MG63 (cell line): ENCODE measurements at regions not wholly inside any gene's neighbourhood (a gene's known extent, or its start where the extent isn't known, plus 50 kb on each side); places are given as distances from the start of the nearest gene placed in this dataset.
"Not testable (repeated sequence)": the region's sequence is repeated elsewhere in the genome, so short reads cannot be mapped to it uniquely, and the experiment has no call there.

Source experiments
- DNase-seq: peaks from one replicate; pipeline ENCODE4 v3.0.0-alpha.2; 2020
- H3K27me3 ChIP-seq: fragments of 250-450 bp; sonication (Bioruptor Pico); 2 replicates; pipeline ENCODE4 v1.5.1; 2020; ENCODE audit warnings: mild to moderate bottlenecking, moderate library complexity
- H3K36me3 ChIP-seq: fragments of 250-450 bp; sonication (Bioruptor Pico); 2 replicates; pipeline ENCODE4 v1.5.1; 2020; ENCODE audit warnings: mild to moderate bottlenecking, moderate library complexity
- H3K4me3 ChIP-seq: fragments of 250-450 bp; sonication (Bioruptor Pico); 2 replicates; pipeline ENCODE4 v1.5.1; 2020; ENCODE audit warnings: mild to moderate bottlenecking, moderate library complexity
- H3K9me3 ChIP-seq: fragments of 250-450 bp; sonication (Bioruptor Pico); 2 replicates; pipeline ENCODE4 v1.5.1; 2020; ENCODE audit warnings: mild to moderate bottlenecking, moderate library complexity

GRCh38 chr13:62502588-62502987 is 1086.9 kb upstream of the PCDH20 start:
- no peaks in the 10 kb centered on the region for H3K9me3 ChIP-seq
- H3K36me3 ChIP-seq, result no peaks in the 10 kb centered on the region
- no peaks in the 10 kb centered on the region for H3K27me3 ChIP-seq
- no peak for DNase-seq
- H3K4me3 ChIP-seq, result no peak overlapping the region

DNA sequence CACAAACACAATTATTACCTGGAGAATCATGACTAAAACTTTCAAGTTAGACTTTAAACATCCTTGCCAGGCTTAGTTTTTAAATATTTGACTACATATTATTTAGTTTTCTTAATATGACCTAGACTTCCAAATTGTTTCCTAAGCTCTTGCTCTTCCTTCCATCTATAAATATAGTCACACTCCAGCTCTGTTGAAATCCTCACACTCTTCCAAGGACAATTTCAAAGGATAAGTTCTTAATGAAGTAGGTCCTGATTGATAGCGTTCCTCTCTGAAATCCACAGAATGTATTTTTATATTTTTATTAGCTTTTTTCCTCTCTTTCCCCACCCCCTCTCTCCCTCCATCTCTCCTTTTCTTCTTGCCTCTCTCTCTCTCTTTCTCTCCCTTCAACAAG is 1074.1 kb upstream of the PCDH20 start:
- Histone ChIP-seq H3K9me3 (no peaks in the 10 kb centered on the region), H3K4me3 (no peak overlapping the region), H3K27me3 (no peaks in the 10 kb centered on the region), H3K36me3 (no peaks in the 10 kb centered on the region)
- DNase-seq, result no peak

DNA sequence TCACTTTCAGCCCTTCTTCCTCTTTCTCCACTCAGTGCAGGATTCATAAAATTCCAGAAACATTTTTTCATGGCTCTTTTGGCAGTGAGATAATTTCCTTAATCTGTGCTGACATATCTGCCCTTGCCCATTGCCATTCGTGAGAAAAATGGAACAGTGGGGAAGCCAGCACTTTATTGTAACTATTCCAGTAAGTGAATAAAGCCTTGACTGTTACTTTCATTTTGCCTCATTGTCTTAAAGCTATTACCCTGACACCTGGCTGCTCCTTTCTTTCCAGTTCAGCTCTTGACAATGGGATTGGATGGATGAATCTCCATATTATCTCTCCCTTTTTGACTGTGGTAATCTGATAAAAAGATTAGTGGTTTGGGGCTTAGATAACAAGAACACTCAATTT is 1068.1 kb upstream of the PCDH20 start:
- DNase-seq, result peak; percentile 1
- H3K9me3 ChIP-seq, result no peaks in the 10 kb centered on the region
- H3K4me3 ChIP-seq, result no peak overlapping the region
- no peaks in the 10 kb centered on the region for H3K36me3 ChIP-seq
- no peaks in the 10 kb centered on the region for H3K27me3 ChIP-seq

DNA sequence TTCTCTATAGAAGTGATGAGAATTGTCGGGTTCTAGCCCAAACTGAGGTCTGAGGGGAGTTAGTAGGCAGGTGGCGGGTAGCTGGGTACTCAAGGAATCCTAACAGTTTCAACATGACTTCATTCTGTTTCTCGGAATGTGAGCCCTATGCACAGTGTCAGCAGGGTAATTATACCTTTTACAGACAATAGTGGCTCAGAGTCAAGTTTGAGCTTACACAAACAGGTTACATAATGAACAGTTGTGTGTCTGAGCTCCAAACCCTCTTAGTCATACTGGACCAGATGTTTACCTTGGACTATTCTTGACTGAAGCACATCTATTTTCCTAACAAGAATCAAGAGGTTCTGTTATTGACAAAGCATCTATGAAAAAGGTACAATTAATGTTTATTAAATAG is 1066.7 kb upstream of the PCDH20 start:
- Histone ChIP-seq H3K4me3 (no peak overlapping the region), H3K27me3 (no peaks in the 10 kb centered on the region), H3K9me3 (no peaks in the 10 kb centered on the region), H3K36me3 (no peaks in the 10 kb centered on the region)
- no peak for DNase-seq

DNA sequence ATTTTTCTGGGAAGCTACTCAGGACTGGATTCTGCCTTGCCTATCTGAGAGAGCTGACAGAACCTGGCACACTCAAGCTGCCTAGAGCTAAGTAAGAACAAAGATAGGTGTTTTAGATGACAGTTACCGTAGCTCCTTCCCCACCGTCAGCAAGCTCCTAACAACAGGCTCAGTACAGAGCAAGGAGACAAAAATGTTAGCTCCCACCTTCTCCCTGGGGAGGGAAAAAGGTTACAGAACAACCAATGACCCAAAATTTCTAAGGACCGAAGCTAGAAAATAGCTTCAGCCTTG is 1058.2 kb upstream of the PCDH20 start:
- no peak for DNase-seq
- H3K27me3 ChIP-seq, result no peaks in the 10 kb centered on the region
- H3K4me3 ChIP-seq, result no peak overlapping the region
- no peaks in the 10 kb centered on the region for H3K36me3 ChIP-seq
- no peaks in the 10 kb centered on the region for H3K9me3 ChIP-seq

DNA sequence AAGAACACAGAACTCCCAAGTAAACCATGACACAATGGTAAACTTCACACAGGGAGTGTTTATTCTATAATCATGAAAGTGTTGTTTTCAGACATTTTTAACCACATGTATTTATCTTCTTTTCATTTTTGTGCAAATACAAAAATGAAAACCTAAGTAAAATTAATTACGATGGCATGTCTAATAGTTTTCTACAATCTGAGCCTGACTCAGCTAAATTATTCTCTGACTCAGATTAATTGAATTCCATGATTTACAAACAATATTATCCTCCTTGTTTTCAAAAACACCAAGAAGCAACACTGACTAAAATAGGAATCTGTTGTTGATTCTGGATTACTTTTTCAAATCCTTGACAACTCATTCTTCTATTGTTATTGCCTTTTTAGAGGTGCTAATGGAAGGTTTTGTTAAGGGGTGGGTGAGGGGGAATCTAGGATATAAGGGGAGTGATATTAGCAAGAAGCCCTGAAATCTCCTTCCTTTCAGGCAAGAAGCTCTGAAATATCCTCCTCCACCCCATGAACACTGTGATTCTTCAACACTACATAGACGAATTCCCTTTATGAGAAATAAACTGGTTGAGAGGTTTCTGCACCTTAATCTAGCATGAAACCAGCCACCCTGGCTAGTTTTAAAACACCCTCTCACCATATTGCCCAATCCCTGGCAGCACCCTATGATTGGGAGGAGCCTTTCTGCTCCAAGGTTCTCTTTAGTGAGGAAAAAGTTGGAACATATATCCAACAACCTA is 1057.7 kb upstream of the PCDH20 start:
- H3K4me3 ChIP-seq, result no peak overlapping the region

DNA sequence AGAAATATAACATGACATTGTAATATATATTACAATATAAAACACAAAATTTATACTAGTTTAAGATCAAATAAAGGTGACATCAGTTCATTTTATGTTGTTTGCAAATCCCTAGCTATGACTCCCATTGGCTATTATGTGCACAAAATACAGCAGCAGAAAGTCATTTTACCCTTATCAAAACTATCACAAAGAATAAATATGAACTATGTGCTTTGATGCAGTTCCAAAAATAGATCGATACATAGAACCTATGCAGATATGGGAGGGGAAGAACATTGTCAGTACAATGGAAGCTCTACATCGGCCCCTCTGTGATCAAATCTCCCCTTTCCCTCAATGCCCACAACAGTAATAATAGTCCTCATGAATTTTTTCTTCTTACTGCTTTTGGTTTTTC is 1038.1 kb upstream of the PCDH20 start:
- no peak for DNase-seq

More for the DNA sequence above, 1057.7 kb upstream of the PCDH20 start:
- DNase-seq, result no peak
- no peaks in the 10 kb centered on the region for H3K9me3 ChIP-seq
- H3K36me3 ChIP-seq, result no peaks in the 10 kb centered on the region
- no peaks in the 10 kb centered on the region for H3K27me3 ChIP-seq

DNA sequence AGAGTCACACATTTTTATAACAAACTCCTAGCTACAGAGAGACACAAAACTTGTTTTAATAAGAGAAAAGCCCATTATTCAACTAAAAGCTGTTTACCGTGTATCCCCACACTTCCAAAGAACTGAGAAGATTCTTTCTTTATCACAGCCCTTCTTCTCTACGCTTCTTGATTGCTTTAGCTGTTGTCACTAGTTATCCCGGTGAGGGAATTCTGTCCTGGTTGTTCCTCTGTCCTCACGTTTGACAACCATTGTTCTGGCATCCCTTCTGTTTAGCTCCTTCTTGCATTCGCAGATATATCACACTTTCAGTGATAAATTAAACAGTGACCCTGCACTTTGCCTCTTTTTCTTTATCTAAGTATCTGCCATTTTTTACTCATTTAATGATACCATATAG is 1035.1 kb upstream of the PCDH20 start:
- H3K27me3 ChIP-seq, result no peaks in the 10 kb centered on the region
- H3K9me3 ChIP-seq, result no peaks in the 10 kb centered on the region; the same call in 1 of the 2 replicates
- H3K4me3 ChIP-seq, result no peak overlapping the region

More for the DNA sequence above, 1038.1 kb upstream of the PCDH20 start:
- no peak overlapping the region for H3K4me3 ChIP-seq
- H3K36me3 ChIP-seq, result no peaks in the 10 kb centered on the region
- H3K9me3 ChIP-seq, result no peaks in the 10 kb centered on the region; the same call in 1 of the 2 replicates
- H3K27me3 ChIP-seq, result no peaks in the 10 kb centered on the region

GRCh38 chr13:62447771-62448382 is 1032.2 kb upstream of the PCDH20 start:
- H3K36me3 ChIP-seq, DNase-seq, H3K4me3 ChIP-seq, H3K9me3 ChIP-seq, H3K27me3 ChIP-seq: not testable (repeated sequence)

More for the DNA sequence above, 1035.1 kb upstream of the PCDH20 start:
- DNase-seq, result no peak
- H3K36me3 ChIP-seq, result no peaks in the 10 kb centered on the region

DNA sequence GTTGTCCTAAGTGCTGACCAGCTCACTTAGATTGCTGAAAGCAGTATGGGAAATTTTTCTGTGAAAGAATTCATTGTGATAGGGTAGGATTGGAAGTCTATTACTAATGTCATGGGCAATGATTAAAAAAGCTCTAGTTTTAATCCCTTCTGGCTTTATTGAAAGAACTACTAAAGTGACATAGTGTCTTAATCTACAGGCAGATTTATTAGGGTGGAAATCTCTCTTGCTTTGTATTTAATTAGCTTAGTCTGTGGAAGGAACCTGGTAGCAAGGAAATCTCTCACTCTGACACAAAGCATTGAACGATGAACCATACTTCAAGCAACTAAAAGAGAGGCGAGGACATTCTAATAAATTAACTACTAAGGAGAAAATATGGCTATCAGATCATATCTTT is 1029.2 kb upstream of the PCDH20 start:
- Histone ChIP-seq H3K9me3 (no peaks in the 10 kb centered on the region), H3K4me3 (no peak overlapping the region), H3K27me3 (no peaks in the 10 kb centered on the region), H3K36me3 (no peaks in the 10 kb centered on the region)
- no peak for DNase-seq

GRCh38 chr13:62434081-62434480 is 1018.4 kb upstream of the PCDH20 start:
- no peak for DNase-seq
- H3K4me3 ChIP-seq, result no peak overlapping the region
- no peaks in the 10 kb centered on the region for H3K36me3 ChIP-seq
- H3K9me3 ChIP-seq, result no peaks in the 10 kb centered on the region
- H3K27me3 ChIP-seq, result no peaks in the 10 kb centered on the region

DNA sequence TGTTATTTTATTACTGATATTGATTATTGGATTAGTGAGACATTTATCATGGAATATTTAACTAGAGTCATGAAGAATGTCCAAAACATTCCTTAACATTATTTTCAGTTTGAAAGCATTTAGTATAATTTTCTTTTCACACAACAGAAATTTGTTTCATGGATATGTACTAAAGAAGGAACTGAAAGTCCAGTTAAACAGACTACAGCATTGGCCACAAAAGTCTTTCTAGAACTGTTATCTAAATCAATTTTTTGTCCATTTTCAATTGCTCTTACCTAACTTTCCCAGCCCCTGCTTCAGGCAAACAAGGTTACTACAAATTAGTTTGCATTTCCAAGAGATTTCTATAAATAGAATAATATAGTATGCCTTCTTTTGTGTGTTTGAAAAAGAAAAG is 1018.0 kb upstream of the PCDH20 start:
- Histone ChIP-seq H3K36me3 (no peaks in the 10 kb centered on the region), H3K4me3 (no peak overlapping the region), H3K27me3 (no peaks in the 10 kb centered on the region), H3K9me3 (no peaks in the 10 kb centered on the region)
- no peak for DNase-seq

GRCh38 chr13:62432906-62433305 is 1017.3 kb upstream of the PCDH20 start:
- no peak overlapping the region for H3K4me3 ChIP-seq

DNA sequence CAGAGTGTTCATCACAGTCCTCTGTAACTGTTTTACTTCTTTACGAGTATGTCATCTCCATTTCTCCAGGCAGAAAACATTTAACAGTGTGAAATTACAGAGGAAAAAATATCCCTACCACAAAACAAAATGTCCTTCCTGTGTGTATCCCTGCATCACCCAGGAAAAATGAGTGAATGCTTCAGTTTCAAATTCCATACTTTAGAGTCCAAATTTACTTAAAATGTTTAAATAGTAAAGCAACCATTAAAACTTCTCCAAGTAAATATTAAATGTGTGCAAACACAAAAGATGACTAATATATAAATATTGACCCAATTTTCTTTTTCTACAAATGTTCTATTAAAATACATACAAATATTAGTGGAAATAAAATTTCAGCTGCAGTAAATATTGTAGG is 1016.6 kb upstream of the PCDH20 start:
- H3K4me3 ChIP-seq, result no peak overlapping the region
- no peaks in the 10 kb centered on the region for H3K36me3 ChIP-seq
- DNase-seq, result no peak
- H3K9me3 ChIP-seq, result no peaks in the 10 kb centered on the region
- H3K27me3 ChIP-seq, result no peaks in the 10 kb centered on the region

More at GRCh38 chr13:62432906-62433305, 1017.3 kb upstream of the PCDH20 start:
- Histone ChIP-seq H3K36me3 (no peaks in the 10 kb centered on the region), H3K27me3 (no peaks in the 10 kb centered on the region), H3K9me3 (no peaks in the 10 kb centered on the region)
- no peak for DNase-seq

DNA sequence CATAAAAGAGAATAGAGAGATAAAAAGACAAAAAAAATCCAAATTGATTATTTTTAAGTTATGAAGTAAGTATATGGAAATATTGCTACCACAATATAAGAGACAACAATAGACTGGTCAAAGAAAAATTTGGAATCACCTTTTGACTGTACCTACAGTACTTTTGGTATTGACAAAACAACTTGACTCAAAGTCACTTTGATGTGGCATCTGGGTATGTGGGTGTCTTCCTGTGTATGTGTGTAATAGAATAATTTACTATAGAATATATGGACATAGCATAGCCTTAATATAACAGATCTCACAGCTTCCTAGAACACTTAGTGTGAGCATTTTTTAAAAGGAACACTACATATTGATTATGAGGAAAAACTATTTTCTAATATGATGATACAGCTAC is 1016.2 kb upstream of the PCDH20 start:
- no peaks in the 10 kb centered on the region for H3K9me3 ChIP-seq

GRCh38 chr13:62418872-62419271 is 1003.2 kb upstream of the PCDH20 start:
- DNase-seq, result no peak
- H3K27me3 ChIP-seq, result no peaks in the 10 kb centered on the region
- no peak overlapping the region for H3K4me3 ChIP-seq
- no peaks in the 10 kb centered on the region for H3K36me3 ChIP-seq
- H3K9me3 ChIP-seq, result no peaks in the 10 kb centered on the region

More for the DNA sequence above, 1016.2 kb upstream of the PCDH20 start:
- Histone ChIP-seq H3K27me3 (no peaks in the 10 kb centered on the region), H3K4me3 (no peak overlapping the region), H3K36me3 (no peaks in the 10 kb centered on the region)
- no peak for DNase-seq

GRCh38 chr13:62418376-62418775 is 1002.7 kb upstream of the PCDH20 start:
- no peaks in the 10 kb centered on the region for H3K27me3 ChIP-seq
- H3K36me3 ChIP-seq, result no peaks in the 10 kb centered on the region
- no peak overlapping the region for H3K4me3 ChIP-seq
- no peaks in the 10 kb centered on the region for H3K9me3 ChIP-seq
- no peak for DNase-seq

- no peak overlapping the region for H3K4me3 ChIP-seq
Observed at GRCh38 chr13:62407871-62408270, 992.2 kb upstream of the PCDH20 start.

More at GRCh38 chr13:62407871-62408270, 992.2 kb upstream of the PCDH20 start:
- Histone ChIP-seq H3K9me3 (no peaks in the 10 kb centered on the region), H3K36me3 (no peaks in the 10 kb centered on the region), H3K27me3 (no peaks in the 10 kb centered on the region)
- no peak for DNase-seq
